ENCODE measurements at regions not wholly inside any gene's neighbourhood (a gene's known extent, or its start where the extent isn't known, plus 50 kb on each side); places are given as distances from the start of the nearest gene placed in this dataset.

DNA sequence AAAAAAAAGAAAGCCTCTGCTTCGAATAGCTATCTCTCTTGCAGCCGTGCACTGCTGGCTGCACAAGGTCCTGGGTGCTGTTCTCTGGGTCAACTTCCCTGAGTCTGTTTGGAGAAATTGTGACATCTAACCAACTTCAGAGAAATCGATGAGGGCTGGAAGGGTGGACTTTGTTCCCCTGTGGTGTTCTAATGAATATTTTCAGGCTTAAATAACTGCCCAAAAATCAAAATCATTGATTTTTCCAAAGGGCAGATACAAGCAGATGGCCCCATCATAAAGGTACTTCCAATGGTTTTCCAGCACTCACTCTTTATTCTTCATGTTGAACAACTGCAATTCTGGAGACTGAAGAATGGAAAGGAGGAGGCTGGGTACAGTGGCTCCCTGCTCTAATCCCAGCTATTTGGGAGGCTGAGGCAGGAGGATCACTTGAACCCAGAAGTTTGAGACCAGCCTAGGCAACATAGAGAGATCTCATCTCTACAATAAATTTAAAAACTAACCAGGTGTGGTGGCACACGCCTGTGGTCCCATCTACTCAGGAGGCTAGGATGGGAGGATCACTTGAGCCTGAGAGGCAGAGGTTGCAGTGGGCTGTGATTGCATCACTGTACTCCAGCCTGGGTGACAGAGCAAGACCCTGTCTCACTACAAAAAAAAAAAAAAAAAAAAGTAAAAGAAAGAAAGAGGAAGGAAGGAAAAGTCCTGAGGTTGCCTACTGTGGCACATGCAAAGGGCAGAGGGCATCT is 59.1 kb downstream of the FOXA2 start:
- H3K4me2 ChIP-seq (ENCODE audit: low read length), result no peak overlapping the region
- H3K27ac ChIP-seq (ENCODE audit: low read depth, low read length), result no peak overlapping the region
- H3K79me2 ChIP-seq (ENCODE audit: control insufficient read depth, low read length), result no peaks in the 10 kb centered on the region
- TF ChIP-seq EZH2phosphoT487 (IDR thresholded peaks at IDR 0.05; ENCODE audit: borderline replicate concordance, low read length) (no peak), CTCF (IDR thresholded peaks at IDR 0.05; ENCODE audit: low read depth, low read length, poor library complexity, severe bottlenecking) (no peak)
- H3K27me3 ChIP-seq (ENCODE audit: control insufficient read depth, low read length), result no peaks in the 10 kb centered on the region
- H3K9me3 ChIP-seq (ENCODE audit: control insufficient read depth, insufficient read depth, low read length), result no peaks in the 10 kb centered on the region
- no peaks in the 10 kb centered on the region for H3K36me3 ChIP-seq (ENCODE audit: control insufficient read depth, low read length)
- H3K4me3 ChIP-seq (ENCODE audit: low read length), result no peak overlapping the region
- no peaks in the 10 kb centered on the region for H3K9me2 ChIP-seq (replicated peaks; ENCODE audit: control insufficient read depth, low read length)
- no peaks in the 10 kb centered on the region for H4K20me1 ChIP-seq (ENCODE audit: control insufficient read depth, insufficient read depth, low read depth, low read length)
- H3K4me1 ChIP-seq (ENCODE audit: control insufficient read depth, low read length), result no peaks in the 10 kb centered on the region
- no peaks in the 10 kb centered on the region for H3F3A ChIP-seq (ENCODE audit: control insufficient read depth, insufficient read depth)

GRCh38 chr20:22524393-22525015 is 59.9 kb downstream of the FOXA2 start:
- H3K9me2 ChIP-seq (replicated peaks; ENCODE audit: control insufficient read depth, low read length), result no peaks in the 10 kb centered on the region
- TF ChIP-seq EZH2phosphoT487 (IDR thresholded peaks at IDR 0.05; ENCODE audit: borderline replicate concordance, low read length) (no peak), CTCF (IDR thresholded peaks at IDR 0.05; ENCODE audit: low read depth, low read length, poor library complexity, severe bottlenecking) (no peak)
- H3K27me3 ChIP-seq (ENCODE audit: control insufficient read depth, low read length), result no peaks in the 10 kb centered on the region
- no peaks in the 10 kb centered on the region for H3F3A ChIP-seq (ENCODE audit: control insufficient read depth, insufficient read depth)
- H3K4me2 ChIP-seq (ENCODE audit: low read length), result no peak overlapping the region
- no peak overlapping the region for H3K4me3 ChIP-seq (ENCODE audit: low read length)
- H3K9me3 ChIP-seq (ENCODE audit: control insufficient read depth, insufficient read depth, low read length), result no peaks in the 10 kb centered on the region
- H3K36me3 ChIP-seq (ENCODE audit: control insufficient read depth, low read length), result no peaks in the 10 kb centered on the region
- H3K4me1 ChIP-seq (ENCODE audit: control insufficient read depth, low read length), result no peaks in the 10 kb centered on the region
- H3K79me2 ChIP-seq (ENCODE audit: control insufficient read depth, low read length), result no peaks in the 10 kb centered on the region
- H3K27ac ChIP-seq (ENCODE audit: low read depth, low read length), result no peak overlapping the region
- H4K20me1 ChIP-seq (ENCODE audit: control insufficient read depth, insufficient read depth, low read depth, low read length), result no peaks in the 10 kb centered on the region

DNA sequence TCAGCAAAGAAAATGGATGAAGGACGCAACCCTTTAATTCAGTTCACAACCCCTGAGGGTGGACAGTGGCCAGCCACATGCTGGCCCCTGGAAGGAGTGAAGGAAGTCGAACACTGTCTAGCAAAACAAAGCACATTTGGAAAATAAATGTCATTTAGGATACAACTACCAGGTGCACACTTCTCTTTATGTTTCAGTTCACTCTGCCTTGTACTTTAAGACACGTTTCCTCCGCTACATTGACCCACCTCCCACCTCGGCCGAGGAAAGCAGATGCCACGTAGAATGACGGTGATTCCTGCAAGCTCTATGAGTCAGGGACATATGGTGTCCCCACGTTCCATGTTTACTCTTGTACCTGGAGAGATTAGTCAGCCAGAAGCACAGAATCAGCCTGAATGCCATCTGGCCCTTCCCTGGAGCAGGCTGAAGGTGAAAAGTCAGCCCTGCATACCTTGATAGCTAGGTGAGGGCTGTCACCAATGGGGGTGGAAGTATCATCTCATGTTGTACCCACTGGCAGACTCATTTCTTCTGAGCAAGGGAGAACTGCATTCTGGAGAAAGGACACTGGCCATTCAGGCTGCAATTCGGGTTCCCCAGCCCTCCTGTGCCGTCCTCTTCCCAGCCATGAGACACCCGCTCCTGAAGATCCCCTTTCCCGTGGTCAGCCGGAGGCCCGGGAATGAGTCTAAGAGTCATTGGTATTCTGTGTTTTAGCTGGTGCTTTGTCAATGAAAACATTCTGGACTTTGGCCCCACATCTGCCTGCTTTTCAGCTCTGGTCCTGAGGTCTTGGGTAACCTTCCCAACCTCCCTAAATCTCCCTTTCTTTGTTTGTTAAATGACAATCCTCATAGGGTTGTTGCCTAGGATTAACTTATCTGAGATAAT is 60.6 kb downstream of the FOXA2 start:
- Histone ChIP-seq H3K9me2 (replicated peaks; ENCODE audit: control insufficient read depth, low read length) (no peaks in the 10 kb centered on the region), H3K79me2 (ENCODE audit: control insufficient read depth, low read length) (no peaks in the 10 kb centered on the region), H3K4me3 (ENCODE audit: low read length) (no peak overlapping the region), H3F3A (ENCODE audit: control insufficient read depth, insufficient read depth) (no peaks in the 10 kb centered on the region), H3K4me2 (ENCODE audit: low read length) (no peak overlapping the region), H3K27me3 (ENCODE audit: control insufficient read depth, low read length) (no peaks in the 10 kb centered on the region), H4K20me1 (ENCODE audit: control insufficient read depth, insufficient read depth, low read depth, low read length) (no peaks in the 10 kb centered on the region), H3K36me3 (ENCODE audit: control insufficient read depth, low read length) (no peaks in the 10 kb centered on the region), H3K27ac (ENCODE audit: low read depth, low read length) (no peak overlapping the region), H3K9me3 (ENCODE audit: control insufficient read depth, insufficient read depth, low read length) (no peaks in the 10 kb centered on the region), H3K4me1 (ENCODE audit: control insufficient read depth, low read length) (no peaks in the 10 kb centered on the region)
- no peak for TF ChIP-seq EZH2phosphoT487 (IDR thresholded peaks at IDR 0.05; ENCODE audit: borderline replicate concordance, low read length)
- no peak for TF ChIP-seq CTCF (IDR thresholded peaks at IDR 0.05; ENCODE audit: low read depth, low read length, poor library complexity, severe bottlenecking)

All from DOHH2 (cell line).